NCI-H82 treated with DMSO at 0.1 percent for 48 hours (cell line): ENCODE measurements at regions not wholly inside any gene's neighbourhood (a gene's known extent, or its start where the extent isn't known, plus 50 kb on each side); places are given as distances from the start of the nearest gene placed in this dataset.
"Not testable (repeated sequence)": the region's sequence is repeated elsewhere in the genome, so short reads cannot be mapped to it uniquely, and the experiment has no call there.

Experiments
- DNase-seq: peaks from one replicate; lab custom pipeline; 2025; ENCODE audit not compliant: unreplicated experiment; lab: John Stamatoyannopoulos, UW

DNA sequence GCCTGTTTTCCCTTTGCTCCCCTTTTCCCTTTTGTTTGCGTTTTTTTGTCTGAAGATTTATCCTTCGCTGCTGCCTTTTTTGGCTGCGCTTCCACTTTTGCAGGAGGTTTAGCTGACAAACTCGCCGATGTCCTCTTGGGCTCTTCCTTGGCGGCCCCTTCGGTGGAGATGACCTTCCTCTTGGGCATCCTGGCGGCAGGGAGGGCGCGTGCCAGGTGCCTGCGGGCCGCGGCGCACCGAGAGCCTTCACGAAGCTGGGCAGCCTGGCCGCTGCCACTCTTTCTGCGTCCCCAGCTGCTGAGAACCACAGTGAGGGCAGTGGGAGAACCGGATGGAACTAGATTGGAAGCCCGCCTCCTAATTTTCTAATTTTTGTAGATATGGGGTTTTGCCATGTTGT, 197.1 kb upstream of the C2CD4B start:
- DNase-seq, result no peak

DNA sequence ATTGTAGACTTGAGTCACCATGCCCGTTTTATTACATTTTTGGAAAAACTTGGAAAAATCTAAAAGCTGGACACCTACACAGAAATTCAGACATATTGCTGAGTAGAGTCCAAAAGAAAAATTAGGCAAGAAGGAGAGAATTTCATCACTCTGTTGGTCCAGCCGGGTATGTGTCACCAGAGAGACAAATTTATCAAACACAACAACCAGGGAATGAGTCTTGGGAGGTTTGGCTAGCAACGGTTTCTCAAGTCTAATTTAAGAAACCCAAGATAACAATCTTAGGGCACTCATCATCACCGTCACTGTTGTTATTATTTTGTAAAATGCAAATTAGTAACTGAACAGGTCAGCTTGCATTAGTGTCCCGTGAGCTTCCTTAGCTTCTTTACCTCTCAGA, 197.5 kb upstream of the C2CD4B start:
- DNase-seq, result no peak

DNA sequence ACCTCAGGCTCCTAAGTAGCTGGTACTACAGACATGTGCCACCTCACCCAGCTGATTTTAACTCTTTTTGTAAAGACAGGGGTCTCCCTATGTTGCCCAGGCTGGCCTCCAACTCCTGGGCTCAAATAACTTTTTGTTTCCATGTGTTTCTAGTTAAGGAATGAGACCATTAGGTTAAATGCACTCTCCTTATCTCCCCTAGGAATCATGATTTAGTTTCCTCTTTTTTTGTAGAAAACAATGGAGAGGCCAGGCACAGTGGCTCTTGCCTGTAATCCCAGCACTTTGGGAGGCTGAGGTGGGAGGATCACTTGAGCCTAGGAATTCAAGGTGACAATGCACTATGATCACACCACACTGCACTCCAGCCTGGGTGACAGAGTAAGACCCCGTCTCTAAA, 198.8 kb upstream of the C2CD4B start:
- DNase-seq, result no peak

DNA sequence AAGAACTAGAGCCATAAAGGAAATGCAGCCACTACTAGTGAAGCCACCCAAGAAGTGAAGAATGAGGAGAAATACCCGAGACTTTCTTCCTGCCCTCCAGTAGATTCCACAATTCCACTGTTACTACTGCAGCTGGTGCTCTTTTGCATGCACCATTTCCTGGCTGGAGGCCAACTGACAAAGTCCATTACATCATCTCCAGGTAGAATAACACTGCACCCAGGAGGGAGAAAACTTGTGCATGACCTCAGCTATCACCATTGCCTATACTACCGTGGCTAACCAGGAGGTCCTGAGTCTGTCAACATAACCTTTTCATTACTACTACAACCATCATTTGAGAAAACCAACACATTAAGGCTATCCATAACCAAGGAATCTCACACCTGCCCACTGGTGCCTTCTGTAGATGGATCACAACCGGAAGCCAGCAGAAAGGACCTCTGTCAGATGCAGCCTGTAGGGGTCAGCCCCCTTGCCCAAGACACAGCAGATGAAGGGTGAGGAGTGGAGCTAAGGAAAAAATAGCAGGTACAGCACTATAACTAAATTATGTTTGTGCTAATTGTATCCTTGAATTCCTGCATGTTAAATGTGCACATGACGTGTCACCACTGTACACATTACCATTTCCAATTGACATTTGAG, 200.8 kb upstream of the C2CD4B start:
- DNase-seq, result no peak

DNA sequence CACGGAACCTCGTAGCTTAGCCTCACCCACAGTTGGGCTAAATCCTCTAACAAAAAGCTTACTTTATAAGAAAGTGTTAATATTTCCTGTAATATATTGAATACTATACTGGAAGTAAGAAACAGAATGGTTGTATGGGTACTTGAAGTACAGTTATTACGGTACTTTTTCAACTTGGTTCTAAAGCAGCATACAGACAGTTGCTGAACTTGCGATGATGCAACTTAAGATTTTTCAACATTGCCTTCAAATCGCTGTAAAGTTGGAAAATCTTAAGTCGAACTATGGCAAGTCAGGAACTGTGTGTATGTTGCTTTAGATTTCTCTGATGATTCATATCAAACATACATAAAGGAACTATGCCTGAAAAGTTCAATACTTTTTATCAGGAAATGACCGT, 204.4 kb upstream of the C2CD4B start:
- DNase-seq, result no peak

DNA sequence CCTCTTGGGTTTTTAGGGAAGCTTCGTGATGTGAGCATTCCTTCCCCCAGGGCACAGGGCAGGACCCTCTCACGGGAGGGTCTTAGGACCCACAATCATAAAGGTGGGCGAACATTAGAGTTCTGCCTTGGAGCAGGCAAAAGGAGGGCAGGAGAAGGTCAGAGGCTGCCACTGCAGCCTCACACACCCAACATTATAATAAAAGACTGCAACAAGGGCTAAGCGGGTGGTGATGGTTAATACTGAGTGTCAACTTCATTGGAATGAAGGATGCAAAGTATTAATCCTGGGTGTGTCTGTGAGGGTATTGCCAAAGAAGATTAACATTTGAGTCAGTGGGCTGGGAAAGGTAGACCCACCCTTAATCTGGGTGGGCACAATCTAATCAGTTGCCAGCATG, 206.6 kb upstream of the C2CD4B start:
- not testable (repeated sequence) for DNase-seq

DNA sequence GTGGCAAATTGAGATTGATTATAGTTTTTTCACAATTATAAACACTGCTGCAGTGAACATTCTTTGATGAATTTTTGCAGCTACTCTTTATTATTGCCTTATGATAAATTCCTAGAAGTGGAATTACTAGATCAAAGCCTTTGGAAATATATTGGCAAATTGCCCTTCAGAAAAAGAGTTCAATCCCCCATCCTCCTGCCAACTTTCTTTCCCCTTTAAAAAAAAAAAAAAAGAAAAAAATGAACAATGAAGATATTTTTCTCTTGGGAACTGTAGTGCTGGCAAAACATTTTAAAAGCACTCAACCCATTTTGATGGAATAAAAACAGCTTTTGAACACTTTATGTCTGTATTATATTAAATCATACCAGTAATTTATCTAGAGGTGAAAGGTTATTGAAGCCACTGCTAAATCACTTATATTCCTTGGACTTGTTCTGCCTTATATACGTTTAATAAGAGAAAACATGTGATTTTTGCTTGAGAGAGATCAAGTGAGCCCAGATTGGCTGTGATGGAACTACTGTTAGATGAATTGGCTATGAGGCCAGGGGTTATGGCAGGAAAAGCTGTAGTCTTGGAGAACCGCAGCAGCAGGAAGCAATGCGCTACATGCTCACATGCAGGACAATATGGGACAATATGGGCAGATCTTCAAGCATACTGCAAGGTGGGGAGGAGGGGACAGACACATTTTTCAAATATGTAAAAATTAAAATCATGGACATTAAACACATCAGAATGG, 212.8 kb upstream of the C2CD4B start:
- DNase-seq, result no peak

DNA sequence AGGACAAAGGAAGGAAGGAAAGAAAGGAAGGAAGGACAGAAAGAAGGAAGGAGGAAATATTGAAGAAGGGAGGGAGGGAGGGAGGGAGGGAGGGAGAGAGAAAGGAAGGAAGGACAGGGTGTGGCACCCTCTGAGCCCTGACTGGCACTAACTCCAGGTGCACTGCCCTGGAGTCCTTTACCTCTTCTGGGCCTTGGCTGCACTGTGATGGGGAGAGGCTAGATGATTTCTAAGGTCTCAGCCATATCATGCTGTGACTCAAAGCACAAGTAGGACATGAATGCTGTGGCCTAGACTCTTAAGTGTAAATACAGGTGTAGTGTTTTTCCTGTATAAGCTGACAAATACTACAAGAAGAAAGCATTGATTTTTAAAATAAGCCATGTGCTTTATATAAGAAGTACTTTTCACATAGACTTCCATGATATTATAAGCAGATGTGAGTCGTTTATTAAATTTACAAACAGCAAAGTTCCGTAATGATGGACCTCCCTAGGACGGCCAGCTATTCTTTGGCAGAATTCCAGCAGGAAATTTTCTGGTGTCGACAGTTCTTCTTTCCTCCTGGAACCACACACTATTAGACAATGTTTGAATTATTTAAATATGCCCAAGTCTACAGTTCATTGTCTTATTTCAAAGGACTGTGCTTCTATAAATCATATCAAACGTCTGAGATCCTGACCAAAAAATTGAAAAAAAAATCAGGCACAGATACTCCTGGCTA, 213.8 kb upstream of the C2CD4B start:
- DNase-seq, result no peak

DNA sequence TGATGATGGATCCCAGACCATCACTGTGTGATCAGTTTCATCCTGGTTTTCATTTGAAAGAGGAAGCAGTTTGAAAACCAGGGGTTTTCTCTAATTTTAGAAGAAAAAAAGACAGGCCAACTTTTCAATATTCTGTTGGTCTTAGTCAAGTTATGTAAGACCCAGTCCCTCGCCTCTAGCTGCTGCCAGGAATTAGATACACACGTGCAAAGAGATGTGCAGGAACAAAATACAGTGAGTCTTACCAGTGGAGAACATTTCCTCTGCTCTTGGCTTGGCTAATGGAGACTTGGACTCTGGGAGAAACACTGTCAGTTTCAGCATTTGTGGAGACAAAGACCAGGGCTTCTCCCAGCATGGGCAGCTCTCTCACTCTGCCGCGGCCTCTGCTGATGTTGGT, 214.9 kb upstream of the C2CD4B start:
- no peak for DNase-seq

DNA sequence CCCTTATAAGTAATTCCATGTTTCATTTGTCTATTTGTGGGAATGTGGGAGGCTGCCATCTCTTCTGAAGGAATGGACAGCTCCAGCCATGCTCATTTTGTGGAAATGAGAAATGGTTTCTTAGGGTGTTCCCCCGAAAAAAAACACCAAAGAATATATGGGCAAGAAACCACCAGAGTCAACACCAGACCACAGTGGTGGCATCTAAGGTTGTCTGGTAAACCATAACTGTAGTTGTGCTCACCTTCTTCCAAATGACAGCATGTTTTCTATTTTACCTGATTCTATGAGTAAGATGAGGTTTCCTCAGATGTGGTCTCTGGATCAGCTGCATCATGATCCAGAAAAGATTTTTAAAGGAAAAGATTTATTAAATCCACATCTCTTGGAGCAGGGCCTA, 217.0 kb upstream of the C2CD4B start:
- no peak for DNase-seq

DNA sequence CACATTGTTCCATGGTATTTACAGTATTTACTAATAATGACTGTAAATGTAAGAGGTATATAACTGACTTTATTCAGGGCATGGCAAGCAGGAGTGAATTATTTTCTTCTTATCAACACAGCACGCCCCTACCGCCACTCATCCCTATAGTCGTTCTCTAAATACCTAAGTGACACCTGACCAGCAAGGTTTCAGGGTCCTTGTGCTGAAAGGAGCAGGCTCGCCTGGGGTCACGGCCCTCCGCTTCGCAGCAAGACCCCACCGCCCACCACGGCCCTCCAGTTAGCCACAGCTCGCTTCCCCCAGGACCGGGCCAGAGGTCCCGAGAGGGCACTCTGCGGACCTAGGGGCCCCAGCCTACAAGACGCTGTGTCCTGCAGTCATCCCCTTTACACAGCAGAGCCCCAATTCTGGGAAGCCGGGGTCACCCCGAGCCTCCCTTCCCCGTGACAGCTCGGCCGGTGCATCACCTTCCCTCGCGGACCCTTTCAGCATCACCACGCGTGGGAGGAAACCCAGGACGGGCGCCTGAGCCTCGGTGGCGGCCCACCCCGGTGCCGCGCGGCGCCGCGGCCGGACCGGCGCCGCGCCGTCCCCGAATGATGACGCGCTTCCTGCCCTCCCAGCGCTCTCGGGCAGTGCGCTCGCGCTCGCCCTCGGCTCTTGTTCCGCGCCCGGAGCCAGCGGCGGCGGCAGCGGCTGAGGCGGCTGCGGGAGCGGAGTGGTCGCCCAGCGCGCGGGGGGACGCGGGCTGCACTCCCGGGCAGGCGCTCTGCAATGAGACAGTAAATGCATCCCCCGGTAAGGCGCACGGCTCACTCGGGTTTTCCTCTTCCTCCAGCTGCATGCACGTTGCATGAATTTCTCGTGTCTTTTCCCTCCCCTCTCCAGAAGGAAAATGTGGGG, 225.1 kb upstream of the C2CD4B start, which contains the start of gene TLN2:
Gene TLN2 (plus strand): TSS at position 666 of the 906 bp plus-strand sequence.
- no peak for DNase-seq

DNA sequence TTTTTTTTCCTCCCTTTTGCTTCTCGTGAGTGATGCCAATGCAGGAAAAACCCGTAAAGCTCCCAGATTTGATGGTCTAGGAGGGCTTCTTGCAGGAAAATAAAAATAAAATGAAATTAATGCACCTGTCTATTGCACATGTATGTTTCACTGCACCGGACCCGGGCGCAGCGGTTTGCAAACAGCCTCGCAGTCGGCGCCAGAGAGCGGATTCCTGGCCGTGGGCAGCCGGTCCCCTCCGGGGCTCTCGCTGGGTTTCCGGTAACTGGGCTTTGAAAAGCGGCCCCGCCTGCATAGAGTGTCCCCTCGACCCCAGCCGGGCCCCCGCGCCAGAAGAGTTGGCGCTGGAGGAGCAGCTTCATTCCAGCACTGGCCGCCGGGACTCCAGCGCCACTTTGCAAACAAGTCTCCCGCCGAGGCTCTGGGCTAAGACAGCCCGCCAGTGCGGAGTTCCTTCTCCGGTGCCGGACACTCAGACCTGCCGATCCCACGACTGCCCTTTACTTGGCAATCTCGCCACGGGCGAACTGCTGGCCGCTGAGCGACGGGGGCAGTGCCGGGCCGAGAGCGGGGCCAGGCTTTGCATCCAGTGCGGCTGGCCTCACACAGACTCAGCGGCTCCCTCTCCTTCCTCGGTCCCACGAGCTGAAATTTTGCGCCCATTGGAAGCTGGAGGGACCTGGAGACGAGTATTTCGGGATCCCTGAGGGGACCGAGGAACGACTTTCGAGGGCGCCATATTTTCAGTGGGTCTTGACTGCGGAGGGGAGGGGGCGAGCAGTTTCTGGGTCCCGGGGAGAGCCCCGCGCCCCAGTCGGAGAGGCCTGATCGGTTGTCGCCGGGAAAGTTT, 225.9 kb upstream of the C2CD4B start:
- DNase-seq, result no peak

DNA sequence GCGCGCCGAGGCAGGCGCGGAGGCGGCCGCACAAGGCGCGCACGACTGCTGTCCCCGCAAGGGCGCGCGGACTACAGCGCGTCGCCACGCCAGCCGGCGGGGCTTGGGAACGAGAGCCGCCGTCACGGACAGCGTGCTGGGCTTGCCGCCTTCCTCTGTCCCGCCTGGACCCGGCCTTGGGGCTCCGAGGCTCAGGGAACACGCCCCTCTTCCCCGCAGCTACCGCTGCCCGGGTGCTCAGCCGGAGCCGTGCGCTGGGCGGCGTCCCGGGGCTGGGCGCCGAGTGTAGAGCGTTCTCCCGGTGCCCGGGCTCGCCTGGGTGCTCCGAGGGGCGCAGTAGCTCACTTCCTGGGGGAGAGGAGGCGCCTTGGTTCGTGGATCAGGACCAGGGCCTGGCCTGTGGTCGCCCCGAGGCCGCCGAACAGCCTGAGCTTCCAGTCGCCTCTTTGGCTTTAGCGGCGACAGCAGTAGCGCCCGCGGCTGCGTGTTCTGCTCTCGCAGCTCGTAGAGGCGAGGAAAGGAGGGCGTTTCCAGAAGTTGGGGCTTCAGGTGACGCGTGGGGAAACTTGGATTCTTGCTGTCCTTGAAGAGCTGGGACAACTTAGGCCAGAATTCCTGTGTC, 226.7 kb upstream of the C2CD4B start:
- no peak for DNase-seq

DNA sequence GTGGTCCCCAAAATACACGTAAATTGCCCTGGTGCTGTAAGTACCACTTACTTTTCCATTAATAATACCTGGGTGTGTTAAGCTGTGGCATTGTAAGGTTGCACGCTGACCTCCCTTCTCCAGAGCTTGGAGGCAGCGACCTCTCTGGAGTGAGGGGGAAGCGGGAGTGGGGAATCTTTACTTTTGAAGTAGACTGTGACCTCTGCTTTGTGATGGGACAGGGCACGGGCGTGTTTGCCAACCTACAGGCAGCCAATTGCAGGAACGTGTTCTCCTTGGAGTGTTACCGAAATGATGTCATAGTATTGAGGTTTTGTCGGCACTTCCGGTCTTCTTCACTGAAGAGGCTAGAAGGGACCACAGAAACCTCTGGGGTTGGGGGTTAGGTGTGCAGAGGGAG, 227.3 kb upstream of the C2CD4B start:
- DNase-seq, result no peak

DNA sequence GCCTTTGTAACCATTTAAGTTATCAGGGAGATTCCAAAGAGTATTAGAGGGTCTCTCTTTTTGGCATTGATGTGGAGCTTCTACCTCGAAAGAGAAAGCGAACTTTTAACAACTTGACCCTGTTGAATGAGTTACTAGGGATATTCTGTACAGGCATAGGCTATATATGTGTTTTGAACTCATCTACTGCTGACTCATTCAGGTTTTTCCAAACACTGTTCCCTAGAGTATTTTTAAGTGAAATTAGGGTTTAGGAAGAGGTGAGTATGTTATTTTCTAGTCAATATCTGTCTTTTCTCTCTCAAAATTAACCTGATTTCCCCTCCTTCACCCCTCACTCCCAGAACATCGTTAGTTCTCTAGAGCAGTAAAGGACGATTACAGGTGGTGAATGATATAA, 228.1 kb upstream of the C2CD4B start:
- no peak for DNase-seq

DNA sequence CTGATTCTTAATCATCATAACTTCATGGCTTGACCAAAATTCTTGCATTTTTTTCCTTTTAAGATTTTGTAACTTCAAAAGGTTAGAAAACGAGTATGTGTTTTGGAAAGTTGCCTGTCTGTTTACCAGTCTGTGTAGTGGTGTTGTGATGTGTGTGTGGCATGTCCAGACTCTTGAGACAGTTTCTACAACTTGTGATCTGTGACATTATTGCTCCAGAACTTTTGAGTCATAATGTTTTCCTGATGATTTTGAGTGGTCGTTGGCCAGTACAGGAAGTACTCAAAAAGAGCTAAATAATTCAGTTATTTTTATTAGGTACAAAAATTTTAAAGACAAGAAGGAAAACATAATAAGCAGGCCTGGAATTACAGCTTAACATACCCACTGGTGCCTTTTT, 229.0 kb upstream of the C2CD4B start:
- DNase-seq, result no peak

DNA sequence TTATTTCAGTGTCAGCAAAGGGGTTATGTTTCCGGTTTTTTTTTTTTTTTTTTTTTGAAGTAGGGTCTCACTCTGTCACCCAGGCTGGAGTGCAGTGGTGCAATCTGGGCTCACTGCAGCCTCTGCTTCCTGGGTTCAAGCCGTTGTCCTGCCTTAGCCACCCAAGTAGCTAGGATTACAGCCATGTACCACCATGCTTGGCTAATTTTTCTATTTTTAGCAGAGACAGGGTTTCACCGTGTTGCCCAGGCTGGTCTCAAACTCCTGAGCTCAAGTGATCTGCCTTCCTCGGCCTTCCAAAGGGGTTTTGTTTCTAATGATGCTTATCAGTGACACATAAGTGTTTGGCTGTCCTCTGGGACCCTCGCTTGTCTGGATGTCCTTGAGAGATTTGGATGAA, 235.7 kb upstream of the C2CD4B start:
- DNase-seq, result no peak

DNA sequence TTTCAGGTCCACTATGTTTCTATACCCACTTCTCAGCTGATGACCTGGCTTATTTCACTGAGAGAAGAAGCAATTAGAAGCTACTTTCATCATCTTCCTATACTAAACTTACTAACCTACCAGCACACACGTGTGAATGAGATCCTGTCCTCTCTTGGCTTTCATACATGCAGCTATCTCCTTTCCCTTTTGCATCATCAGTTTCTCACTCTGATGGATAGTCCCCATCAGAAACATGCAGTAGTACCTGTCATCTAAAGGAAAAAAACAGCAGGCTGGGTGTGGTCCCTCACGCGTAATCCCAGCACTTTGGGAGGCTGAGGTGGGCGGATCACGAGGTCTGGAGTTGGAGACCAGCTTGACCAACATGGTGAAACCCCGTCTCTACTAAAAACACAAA, 237.6 kb upstream of the C2CD4B start:
- no peak for DNase-seq

DNA sequence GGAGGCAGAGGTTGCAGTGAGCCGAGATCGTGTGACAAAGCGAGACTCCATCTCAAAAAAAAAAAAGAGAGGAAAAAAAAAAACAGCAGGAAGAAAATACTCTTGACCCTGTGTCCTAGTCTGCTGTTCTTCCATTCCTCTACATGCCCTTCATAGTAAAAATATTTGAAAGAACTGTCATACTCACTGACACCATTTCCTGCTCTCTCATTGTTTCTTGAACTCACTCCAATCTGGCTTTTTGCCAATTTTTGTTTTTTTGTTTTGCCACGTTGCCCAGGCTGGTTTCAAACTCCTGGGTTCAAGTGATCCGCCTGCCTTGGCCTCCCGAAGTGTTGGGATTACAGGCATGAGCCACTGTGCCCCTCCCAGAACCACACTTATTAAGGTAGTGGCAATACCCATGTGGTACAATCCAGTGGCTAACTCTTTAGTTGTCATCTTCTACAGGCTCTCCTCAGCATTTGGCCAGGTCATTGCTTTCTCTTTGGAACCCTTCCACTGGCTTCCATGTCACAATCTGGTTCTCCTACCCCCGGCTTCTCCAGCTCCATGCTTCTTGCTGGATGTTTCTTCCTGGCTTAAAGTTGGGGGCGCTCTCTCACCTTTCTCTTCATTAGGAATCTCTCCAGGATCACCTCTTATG, 238.2 kb upstream of the C2CD4B start:
- DNase-seq, result no peak
